GM12874 (cell line): ENCODE measurements at regions not wholly inside any gene's neighbourhood (a gene's known extent, or its start where the extent isn't known, plus 50 kb on each side); places are given as distances from the start of the nearest gene placed in this dataset.

ENCODE experiments used
- TF ChIP-seq, protein P1 (sequence below): IDR thresholded peaks from 2 replicates; pipeline ENCODE4 v1.5.1; 2011; ENCODE audit warnings: low read depth, mild to moderate bottlenecking, control low read depth, low read length, moderate library complexity; ENCODE audit not compliant: insufficient read depth

DNA sequence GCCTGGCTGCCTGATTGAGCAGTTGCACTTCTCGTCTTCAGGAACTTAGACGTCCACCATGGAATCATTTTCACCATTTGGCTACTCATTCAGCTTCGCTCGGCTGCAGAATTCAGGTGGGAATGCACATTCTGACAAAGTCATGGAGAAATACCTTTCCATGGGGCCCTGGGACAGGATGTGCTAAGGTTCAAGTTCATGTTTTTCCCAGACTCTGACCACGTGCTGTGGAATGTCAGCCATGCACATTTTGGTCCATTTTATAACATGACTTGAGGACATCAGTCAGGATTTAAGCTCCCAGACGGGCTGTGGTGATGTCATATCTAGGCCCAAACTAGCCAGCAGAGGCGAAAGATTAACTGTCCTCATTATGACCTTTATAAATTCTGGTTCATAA is 205.3 kb downstream of the TBXT start:
- TF ChIP-seq, protein P1, sequence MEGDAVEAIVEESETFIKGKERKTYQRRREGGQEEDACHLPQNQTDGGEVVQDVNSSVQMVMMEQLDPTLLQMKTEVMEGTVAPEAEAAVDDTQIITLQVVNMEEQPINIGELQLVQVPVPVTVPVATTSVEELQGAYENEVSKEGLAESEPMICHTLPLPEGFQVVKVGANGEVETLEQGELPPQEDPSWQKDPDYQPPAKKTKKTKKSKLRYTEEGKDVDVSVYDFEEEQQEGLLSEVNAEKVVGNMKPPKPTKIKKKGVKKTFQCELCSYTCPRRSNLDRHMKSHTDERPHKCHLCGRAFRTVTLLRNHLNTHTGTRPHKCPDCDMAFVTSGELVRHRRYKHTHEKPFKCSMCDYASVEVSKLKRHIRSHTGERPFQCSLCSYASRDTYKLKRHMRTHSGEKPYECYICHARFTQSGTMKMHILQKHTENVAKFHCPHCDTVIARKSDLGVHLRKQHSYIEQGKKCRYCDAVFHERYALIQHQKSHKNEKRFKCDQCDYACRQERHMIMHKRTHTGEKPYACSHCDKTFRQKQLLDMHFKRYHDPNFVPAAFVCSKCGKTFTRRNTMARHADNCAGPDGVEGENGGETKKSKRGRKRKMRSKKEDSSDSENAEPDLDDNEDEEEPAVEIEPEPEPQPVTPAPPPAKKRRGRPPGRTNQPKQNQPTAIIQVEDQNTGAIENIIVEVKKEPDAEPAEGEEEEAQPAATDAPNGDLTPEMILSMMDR: no peak

DNA sequence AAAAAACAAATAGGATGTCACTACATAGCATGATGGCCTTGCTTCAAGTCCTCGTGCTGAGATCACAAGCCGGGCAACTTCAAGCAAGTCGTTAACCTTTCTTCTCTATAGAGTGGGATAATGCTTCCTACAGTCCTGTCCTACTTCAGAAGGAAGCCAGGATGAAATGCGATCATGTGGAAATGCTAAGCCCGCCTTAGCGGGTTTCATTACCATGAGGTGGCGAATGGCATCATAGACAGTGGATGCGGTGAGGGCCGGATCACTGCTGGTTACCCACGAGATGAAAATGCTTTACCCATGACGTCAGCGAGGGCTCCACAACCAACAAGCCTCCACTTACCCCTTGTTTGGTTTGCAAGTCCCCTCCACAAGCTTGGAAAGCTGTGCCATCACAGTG is 206.4 kb downstream of the TBXT start:
- TF ChIP-seq, protein P1: no peak

DNA sequence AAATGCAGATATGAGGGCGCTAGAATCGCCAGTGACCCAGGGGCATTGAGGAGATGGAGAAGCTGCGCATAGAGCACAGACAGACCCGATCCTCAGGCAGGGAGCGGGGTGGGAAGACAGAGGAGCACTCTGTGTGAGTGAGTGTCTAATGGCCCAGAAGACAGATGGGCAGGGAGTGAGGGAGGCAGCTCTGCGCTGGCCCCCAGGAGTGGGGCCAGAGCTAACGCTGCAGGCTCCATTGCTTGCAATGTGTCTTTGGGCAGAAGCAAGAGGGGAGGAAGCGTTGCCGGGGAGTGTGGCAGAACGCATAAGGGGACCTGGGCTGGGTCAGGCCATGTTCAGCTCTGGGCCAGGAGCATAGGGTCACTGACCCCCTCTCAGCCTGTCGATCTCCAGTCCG is 207.0 kb downstream of the TBXT start:
- TF ChIP-seq, protein P1: no peak

DNA sequence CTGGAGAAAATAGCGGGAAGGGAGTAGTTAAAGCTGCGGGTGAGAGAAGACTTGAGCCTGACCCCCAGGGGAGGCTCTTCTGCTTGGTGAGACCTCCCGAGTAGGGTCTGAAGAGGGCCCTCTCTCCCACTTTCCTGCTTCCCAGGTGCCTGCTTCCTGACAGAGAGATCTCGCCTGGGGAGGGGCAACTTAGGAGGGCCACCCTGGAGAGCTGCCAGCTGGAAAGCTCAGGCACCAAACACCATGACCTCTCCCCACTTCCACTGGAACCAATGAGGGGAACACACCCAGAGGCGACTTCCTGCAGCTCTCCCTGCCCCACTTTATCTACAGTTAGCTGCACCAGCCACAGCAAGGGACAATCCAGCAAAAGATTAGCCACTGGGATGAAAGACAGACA is 208.0 kb downstream of the TBXT start:
- TF ChIP-seq, protein P1: no peak

DNA sequence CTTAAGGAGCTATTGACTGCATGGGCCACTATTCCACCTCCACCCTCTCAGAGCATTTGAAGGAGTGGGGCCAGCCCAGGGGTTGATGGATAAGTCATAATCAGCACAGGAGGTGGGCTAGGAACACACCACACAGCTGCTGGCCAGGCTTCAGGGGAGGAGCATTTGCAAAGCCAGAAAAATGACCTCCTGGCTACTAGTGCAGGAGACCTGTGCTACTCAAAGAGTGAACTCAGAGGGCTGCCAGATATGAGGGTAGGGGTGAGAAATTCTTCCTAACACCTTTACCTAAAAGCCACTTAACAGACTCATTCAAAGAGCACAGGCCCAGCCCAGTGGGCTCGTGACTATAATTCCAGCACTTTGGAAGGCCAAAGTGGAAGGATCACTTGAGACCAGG is 210.8 kb downstream of the TBXT start:
- TF ChIP-seq, protein P1: no peak

DNA sequence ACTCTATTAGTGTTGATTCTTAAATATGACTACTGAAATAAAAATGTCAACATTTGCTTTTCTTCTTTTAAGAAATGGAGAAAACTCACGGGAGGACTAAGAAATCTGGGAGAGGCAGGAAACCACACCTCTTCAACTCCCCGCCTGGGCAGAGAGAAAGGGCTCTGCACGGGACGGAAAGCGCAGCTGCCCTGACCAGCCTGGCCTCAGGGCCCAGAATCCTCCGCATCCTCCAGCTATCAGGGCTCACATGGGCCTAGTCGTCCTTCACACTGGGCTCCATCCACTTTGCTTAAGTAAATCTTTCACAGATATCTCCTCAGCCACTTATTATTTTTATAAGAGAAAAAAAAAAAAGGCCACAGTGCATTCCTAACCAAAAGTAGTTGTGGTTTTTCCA is 215.1 kb downstream of the TBXT start:
- TF ChIP-seq, protein P1: no peak

DNA sequence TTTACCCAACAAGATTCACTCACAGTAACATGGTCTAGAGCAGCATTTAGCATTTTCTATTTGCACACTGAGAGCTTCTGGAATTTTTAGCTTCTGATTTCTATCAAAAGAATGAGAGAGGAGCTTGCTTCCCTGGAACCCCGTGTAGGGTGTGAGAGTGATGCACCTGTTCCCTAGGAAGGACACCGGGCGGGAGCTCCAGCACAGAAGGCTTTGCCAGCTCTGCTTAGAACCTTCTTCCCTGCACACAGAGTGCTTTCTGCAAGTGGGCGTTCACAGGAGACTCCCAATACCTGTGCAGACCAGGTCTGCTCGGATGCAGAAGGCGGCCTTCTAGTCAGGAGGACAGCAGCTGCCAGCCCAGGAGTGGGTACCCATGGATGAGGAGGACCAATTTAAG is 217.3 kb downstream of the TBXT start:
- TF ChIP-seq, protein P1: no peak

DNA sequence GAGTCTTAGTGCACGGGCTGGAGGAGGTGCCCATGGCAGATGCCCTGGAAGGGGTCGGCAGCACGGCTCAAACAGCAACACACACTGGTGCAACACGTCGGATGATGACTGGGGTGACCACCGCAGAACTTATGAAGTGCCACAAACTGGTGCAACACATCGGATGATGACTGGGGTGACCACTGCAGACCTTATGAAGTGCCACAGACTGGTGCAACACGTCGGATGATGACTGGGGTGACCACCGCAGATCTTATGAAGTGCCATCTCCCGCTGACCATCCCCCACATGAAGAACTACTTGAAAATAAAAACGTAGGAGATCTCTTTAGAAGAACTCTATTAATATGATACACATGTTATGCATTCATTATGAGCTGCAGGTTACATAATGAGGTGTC is 218.3 kb downstream of the TBXT start:
- TF ChIP-seq, protein P1: no peak
